Prostate gland (tissue), 2 donors: ENCODE measurements at regions not wholly inside any gene's neighbourhood (a gene's known extent, or its start where the extent isn't known, plus 50 kb on each side); places are given as distances from the start of the nearest gene placed in this dataset.
"Not testable (repeated sequence)": the region's sequence is repeated elsewhere in the genome, so short reads cannot be mapped to it uniquely, and the experiment has no call there.

Source experiments
- DNase-seq: peaks from one replicate; pipeline ENCODE4 v3.0.0-alpha.2; 2019; ENCODE audit warnings: low spot score
- H3K27ac ChIP-seq, 2 donors: fragments of 200-600 bp; sonication (generic); 2 replicates each; pipeline ENCODE4 v1.5.1; 2017 to 2019
- H3K27me3 ChIP-seq: fragments of 200-600 bp; sonication (generic); replicated peaks from 2 replicates; pipeline ENCODE4 v1.5.1; 2019; ENCODE audit not compliant: insufficient read depth
- H3K36me3 ChIP-seq, 2 donors: fragments of 200-600 bp; sonication (generic); 1 replicate in 1 of 2; 2 replicates in 1 of 2; pipeline versions ENCODE4 v1.5.1 to v1.8.1; 2017 to 2019
- H3K4me1 ChIP-seq: fragments of 200-600 bp; sonication (generic); replicated peaks from 2 replicates; pipeline ENCODE4 v1.5.1; 2019
- H3K4me3 ChIP-seq, 2 donors: fragments of 200-600 bp; sonication (generic); 2 replicates each; pipeline ENCODE4 v1.5.1; 2017 to 2019
- H3K9me3 ChIP-seq: fragments of 200-600 bp; sonication (generic); 2 replicates; pipeline ENCODE4 v1.5.1; 2017
- CTCF ChIP-seq, 4 experiments: fragments of 200-600 bp in 2 of 4; fragments of 450-650 bp in 2 of 4; sonication (generic) in 2 of 4; IDR thresholded peaks; 1 replicate in 3 of 4; 2 replicates in 1 of 4; pipeline ENCODE4 v1.5.1; 2016 to 2019; ENCODE audit warnings: antibody characterized with exemption in 4 of 4, mild to moderate bottlenecking in 2 of 4, moderate library complexity in 2 of 4
- POLR2A ChIP-seq: fragments of 450-650 bp; IDR thresholded peaks from one replicate; pipeline ENCODE4 v1.6.1; 2016; ENCODE audit warnings: antibody characterized with exemption, mild to moderate bottlenecking
- POLR2AphosphoS5 ChIP-seq: sonication (generic); formaldehyde crosslinking; IDR thresholded peaks from one replicate; pipeline ENCODE4 v1.6.1; 2017; ENCODE audit warnings: antibody characterized with exemption
- whole genome bisulfite sequencing: methylation state at CpG from one replicate; pipeline ENCODE4 v1.1.5; 2018; 5-methylcytosine and 5-hydroxymethylcytosine counted together
- intact Hi-C: fragments of 100-400 bp; cut with DNase I; formaldehyde crosslinking; loops from one replicate; pipeline ENCODE4 v1.14.2; 2022

- WGBS = 99% methylated on average over 2 of the region's 2 CpGs
- DNase-seq = no peak
- intact Hi-C loops = no loop called here
- TF ChIP-seq POLR2AphosphoS5 = no peak
- no peak for TF ChIP-seq POLR2A
- TF ChIP-seq CTCF (IDR thresholded peaks at IDR 0.05) = no peak
- Histone ChIP-seq H3K36me3 (no peaks in the 10 kb centered on the region), H3K9me3 (no peaks in the 10 kb centered on the region), H3K27ac (no peak overlapping the region), H3K4me1 (no peaks in the 10 kb centered on the region), H3K27me3 (no peaks in the 10 kb centered on the region), H3K4me3 (no peak overlapping the region)
Measured at GRCh38 chr5:129284010-129284409, 176.1 kb upstream of the ADAMTS19 start.

- H3K36me3 ChIP-seq, H3K27me3 ChIP-seq, H3K9me3 ChIP-seq, H3K4me3 ChIP-seq, H3K27ac ChIP-seq, H3K4me1 ChIP-seq, intact Hi-C loops, DNase-seq: not testable (repeated sequence)
- WGBS = 84% methylated on average over 5 of the region's 5 CpGs
Measured at GRCh38 chr5:129294216-129294615, 165.9 kb upstream of the ADAMTS19 start.

- no peaks in the 10 kb centered on the region for H3K27me3 ChIP-seq
- no peak for DNase-seq
- H3K27ac ChIP-seq = no peak overlapping the region
- no peaks in the 10 kb centered on the region for H3K36me3 ChIP-seq
- no peaks in the 10 kb centered on the region for H3K4me1 ChIP-seq
- intact Hi-C loops = no loop called here
- TF ChIP-seq POLR2A (no peak), CTCF (IDR thresholded peaks at IDR 0.05) (no peak), POLR2AphosphoS5 (no peak)
- no peaks in the 10 kb centered on the region for H3K9me3 ChIP-seq
- no peak overlapping the region for H3K4me3 ChIP-seq
- WGBS = 99% methylated on average over 6 of the region's 6 CpGs
Measured at GRCh38 chr5:129306725-129307124, 153.4 kb upstream of the ADAMTS19 start.

GRCh38 chr5:129322968-129323367 lies 137.1 kb upstream of the ADAMTS19 start:
- TF ChIP-seq POLR2A = no peak
- no peak for TF ChIP-seq CTCF (IDR thresholded peaks at IDR 0.05)
- no peak for TF ChIP-seq POLR2AphosphoS5
- no peak overlapping the region for H3K27ac ChIP-seq
- 74% methylated on average over 3 of the region's 3 CpGs for WGBS
- no peaks in the 10 kb centered on the region for H3K9me3 ChIP-seq
- no peak for DNase-seq
- H3K36me3 ChIP-seq = no peaks in the 10 kb centered on the region
- H3K4me3 ChIP-seq = no peak overlapping the region
- no peaks in the 10 kb centered on the region for H3K27me3 ChIP-seq
- intact Hi-C loops = no loop called here
- no peaks in the 10 kb centered on the region for H3K4me1 ChIP-seq

GRCh38 chr5:129341306-129341705 lies 118.8 kb upstream of the ADAMTS19 start:
- 74% methylated on average over 1 of the region's 1 CpG for WGBS
- H3K4me3 ChIP-seq = no peak overlapping the region
- no peak overlapping the region for H3K27ac ChIP-seq
- DNase-seq = no peak
- intact Hi-C loops = no loop called here
- TF ChIP-seq POLR2AphosphoS5 (no peak), CTCF (IDR thresholded peaks at IDR 0.05) (no peak), POLR2A (no peak)
- H3K27me3 ChIP-seq = no peaks in the 10 kb centered on the region
- H3K9me3 ChIP-seq = no peaks in the 10 kb centered on the region
- no peaks in the 10 kb centered on the region for H3K4me1 ChIP-seq
- H3K36me3 ChIP-seq = no peaks in the 10 kb centered on the region
